B cell (primary cell): ENCODE measurements at regions not wholly inside any gene's neighbourhood (a gene's known extent, or its start where the extent isn't known, plus 50 kb on each side); places are given as distances from the start of the nearest gene placed in this dataset.

Experiments
- ATAC-seq: fragments of 200-7000 bp; cut with Tn5 transposase; one replicate; pipeline ENCODE4 v1.10.0; 2021; ENCODE audit warnings: low read depth, mild to moderate bottlenecking, moderate number of reproducible peaks, moderate library complexity
- CTCF ChIA-PET: fragments of 350-600 bp; sonication (Branson Sonifier 250); formaldehyde crosslinking; loops from one replicate; lab custom pipeline; 2021; ENCODE audit warnings: antibody characterized with exemption, inconsistent platforms; lab: Charles Lee
- POLR2A ChIA-PET: fragments of 350-600 bp; sonication (Branson Sonifier 250); formaldehyde crosslinking; loops from one replicate; lab custom pipeline; 2021; ENCODE audit warnings: antibody characterized with exemption; lab: Charles Lee
- DNase-seq: peaks from one replicate; pipeline ENCODE4 v3.0.0; 2013
- H2AFZ ChIP-seq: 2 replicates; pipeline ENCODE4 v1.6.1; 2012; ENCODE audit warnings: mild to moderate bottlenecking, low read depth, low read length; ENCODE audit not compliant: insufficient read depth, poor library complexity, severe bottlenecking
- H3K27ac ChIP-seq, 2 donors: 1 replicate in 1 of 2; 2 replicates in 1 of 2; pipeline ENCODE4 v1.5.1; 2012 to 2013; ENCODE audit warnings: low read length in 2 of 2, mild to moderate bottlenecking in 2 of 2, moderate library complexity in 1 of 2
- H3K27me3 ChIP-seq, 4 experiments: fragments of 200-600 bp in 1 of 4; sonication (generic) in 1 of 4; replicated peaks in 1 of 4; 1 replicate in 2 of 4; 2 replicates in 2 of 4; pipeline versions ENCODE4 v1.6.1 to v1.7.0; 2013 to 2016; ENCODE audit warnings: low read length in 3 of 4, mild to moderate bottlenecking in 2 of 4, mixed read lengths in 1 of 4, moderate library complexity in 1 of 4; ENCODE audit not compliant: insufficient read depth in 4 of 4, control insufficient read depth in 3 of 4; ENCODE audit errors: control extremely low read depth in 1 of 4
- H3K36me3 ChIP-seq, 2 experiments: replicated peaks in 1 of 2; 1 replicate in 1 of 2; 2 replicates in 1 of 2; pipeline versions ENCODE4 v1.6.1 to v1.7.1; 2013; ENCODE audit warnings: low read length in 1 of 2; ENCODE audit not compliant: insufficient read depth in 2 of 2, control insufficient read depth in 1 of 2; ENCODE audit errors: control extremely low read depth in 1 of 2, extremely low read depth in 1 of 2
- H3K4me1 ChIP-seq, 2 donors: fragments of 200-600 bp in 1 of 2; sonication (generic) in 1 of 2; 1 replicate in 1 of 2; 2 replicates in 1 of 2; pipeline versions ENCODE4 v1.5.1 to v1.6.1; 2013 to 2017; ENCODE audit warnings: low read length in 2 of 2; ENCODE audit not compliant: control insufficient read depth in 2 of 2, insufficient read depth in 2 of 2
- H3K4me2 ChIP-seq: replicated peaks from 2 replicates; pipeline ENCODE3; 2012; ENCODE audit warnings: mild to moderate bottlenecking, low read depth, low read length; ENCODE audit not compliant: poor library complexity, severe bottlenecking
- H3K4me3 ChIP-seq, 5 experiments: fragments of 200-600 bp in 1 of 5; sonication (generic) in 1 of 5; 1 replicate in 3 of 5; 2 replicates in 2 of 5; pipeline versions ENCODE4 v1.5.1 to v1.7.0; 2011 to 2016; ENCODE audit warnings: low read length in 4 of 5, mild to moderate bottlenecking in 4 of 5, low read depth in 2 of 5, control low read depth in 1 of 5, moderate library complexity in 1 of 5; ENCODE audit not compliant: insufficient read depth in 1 of 5; ENCODE audit errors: control extremely low read depth in 1 of 5, extremely low read depth in 1 of 5
- H3K79me2 ChIP-seq: fragments of 200-600 bp; sonication (generic); one replicate; pipeline ENCODE4 v1.6.0; 2016; ENCODE audit warnings: low read length; ENCODE audit not compliant: control insufficient read depth, insufficient read depth
- H3K9ac ChIP-seq: fragments of 200-600 bp; sonication (generic); 2 replicates; pipeline ENCODE4 v1.6.1; 2017; ENCODE audit warnings: mild to moderate bottlenecking, low read length, moderate library complexity
- H3K9me3 ChIP-seq, 3 donors: one replicate each; pipeline versions ENCODE4 v1.6.1 to v1.7.1; 2013; ENCODE audit warnings: low read length in 2 of 3; ENCODE audit not compliant: control insufficient read depth in 2 of 3, insufficient read depth in 1 of 3; ENCODE audit errors: control extremely low read depth in 1 of 3
- H4K20me1 ChIP-seq: 2 replicates; pipeline ENCODE4 v1.6.0; 2012; ENCODE audit warnings: mild to moderate bottlenecking, low read length; ENCODE audit not compliant: insufficient read depth, control insufficient read depth, poor library complexity, severe bottlenecking
- H3K27ac Mint-ChIP-seq: one replicate; pipeline ENCODE4 v1.8.0; 2021; ENCODE audit warnings: mixed read lengths
- H3K27me3 Mint-ChIP-seq: one replicate; pipeline ENCODE4 v1.8.0; 2021; ENCODE audit warnings: mixed read lengths
- H3K4me1 Mint-ChIP-seq: one replicate; pipeline ENCODE4 v1.8.0; 2021; ENCODE audit warnings: mixed read lengths
- H3K4me3 Mint-ChIP-seq: one replicate; pipeline ENCODE4 v1.8.0; 2021; ENCODE audit warnings: mixed read lengths
- H3K9me3 Mint-ChIP-seq: one replicate; pipeline ENCODE4 v1.8.0; 2022; ENCODE audit warnings: mixed read lengths; ENCODE audit not compliant: insufficient read depth
- EZH2 ChIP-seq: IDR thresholded peaks from 2 replicates; pipeline ENCODE4 v1.6.1; 2012; ENCODE audit warnings: borderline replicate concordance, low read depth, mild to moderate bottlenecking, moderate library complexity, low read length; ENCODE audit not compliant: insufficient read depth, poor library complexity, severe bottlenecking
- WGBS: methylation state at CpG from one replicate; pipeline ENCODE4 v1.1.5; 2013; ENCODE audit warnings: missing lambda C conversion rate; ENCODE audit not compliant: insufficient coverage; 5-methylcytosine and 5-hydroxymethylcytosine counted together
- intact Hi-C: fragments of 100-400 bp; cut with micrococcal nuclease; formaldehyde crosslinking; loops from one replicate; pipeline ENCODE4 v1.10.0; 2022
- TF ChIP-seq, protein P1 (sequence below): fragments of 200-600 bp; IDR thresholded peaks from one replicate; pipeline ENCODE4 v1.8.0; 2022; ENCODE audit warnings: antibody characterized with exemption, mild to moderate bottlenecking

DNA sequence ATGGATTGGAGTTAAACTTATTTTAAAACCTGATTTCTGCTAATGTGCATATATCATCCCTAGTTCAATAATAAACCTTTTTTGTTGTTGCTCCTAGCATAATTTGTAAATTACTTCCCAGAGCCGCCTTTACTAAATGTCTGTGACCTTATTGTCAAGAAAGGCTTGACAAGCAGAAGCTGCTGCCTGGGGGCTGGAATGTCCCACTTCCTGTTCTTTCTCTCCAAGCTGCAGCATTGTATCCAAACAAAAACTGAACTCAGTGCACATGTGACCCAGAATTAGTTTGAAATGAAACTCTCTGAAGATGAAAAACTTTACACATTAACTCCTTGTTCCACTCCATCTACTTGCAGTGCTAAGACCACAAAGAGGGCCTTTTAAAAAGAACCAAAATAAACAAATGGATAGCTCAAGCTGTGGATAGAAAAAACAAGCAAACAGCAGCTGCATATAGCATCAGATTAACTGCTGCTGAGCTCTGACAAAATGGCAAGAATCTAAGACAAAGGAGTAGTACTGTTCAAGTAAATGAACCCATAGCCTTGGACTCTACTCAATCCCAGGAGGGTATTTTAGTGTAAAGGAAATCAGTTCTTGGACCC, 99.8 kb upstream of the NEUROD1 start:
- no peaks in the 10 kb centered on the region for H3K9me3 Mint-ChIP-seq
- no peak overlapping the region for H3K9ac ChIP-seq
- H3K36me3 ChIP-seq, result no peaks in the 10 kb centered on the region
- H3K27ac ChIP-seq, result no peak overlapping the region
- H4K20me1 ChIP-seq, result no peaks in the 10 kb centered on the region
- CTCF ChIA-PET, result no interaction called here
- intact Hi-C loops, result no loop called here
- H3K27me3 ChIP-seq, result no peaks in the 10 kb centered on the region
- H3K9me3 ChIP-seq, result no peaks in the 10 kb centered on the region
- no peak for DNase-seq
- H2AFZ ChIP-seq, result no peak overlapping the region
- no peak overlapping the region for H3K27ac Mint-ChIP-seq
- WGBS, result 100% methylated on average over 1 of the region's 1 CpG
- H3K4me3 ChIP-seq, result no peak overlapping the region
- H3K4me3 Mint-ChIP-seq, result no peak overlapping the region
- peaks cover 3% of the 10 kb centered on the region for H3K27me3 Mint-ChIP-seq
- no peak overlapping the region for H3K4me2 ChIP-seq
- TF ChIP-seq EZH2, result no peak
- TF ChIP-seq, protein P1, sequence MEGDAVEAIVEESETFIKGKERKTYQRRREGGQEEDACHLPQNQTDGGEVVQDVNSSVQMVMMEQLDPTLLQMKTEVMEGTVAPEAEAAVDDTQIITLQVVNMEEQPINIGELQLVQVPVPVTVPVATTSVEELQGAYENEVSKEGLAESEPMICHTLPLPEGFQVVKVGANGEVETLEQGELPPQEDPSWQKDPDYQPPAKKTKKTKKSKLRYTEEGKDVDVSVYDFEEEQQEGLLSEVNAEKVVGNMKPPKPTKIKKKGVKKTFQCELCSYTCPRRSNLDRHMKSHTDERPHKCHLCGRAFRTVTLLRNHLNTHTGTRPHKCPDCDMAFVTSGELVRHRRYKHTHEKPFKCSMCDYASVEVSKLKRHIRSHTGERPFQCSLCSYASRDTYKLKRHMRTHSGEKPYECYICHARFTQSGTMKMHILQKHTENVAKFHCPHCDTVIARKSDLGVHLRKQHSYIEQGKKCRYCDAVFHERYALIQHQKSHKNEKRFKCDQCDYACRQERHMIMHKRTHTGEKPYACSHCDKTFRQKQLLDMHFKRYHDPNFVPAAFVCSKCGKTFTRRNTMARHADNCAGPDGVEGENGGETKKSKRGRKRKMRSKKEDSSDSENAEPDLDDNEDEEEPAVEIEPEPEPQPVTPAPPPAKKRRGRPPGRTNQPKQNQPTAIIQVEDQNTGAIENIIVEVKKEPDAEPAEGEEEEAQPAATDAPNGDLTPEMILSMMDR, result no peak
- H3K4me1 ChIP-seq, result no peaks in the 10 kb centered on the region
- no peak for ATAC-seq
- POLR2A ChIA-PET, result no interaction called here
- no peaks in the 10 kb centered on the region for H3K4me1 Mint-ChIP-seq
- H3K79me2 ChIP-seq, result no peaks in the 10 kb centered on the region

- ATAC-seq (no peak), DNase-seq (no peak)
- H3K4me1 ChIP-seq, result no peaks in the 10 kb centered on the region
- H3K9ac ChIP-seq, result no peak overlapping the region
- H3K27ac ChIP-seq, result no peak overlapping the region
- ChIA-PET CTCF (no interaction called here), POLR2A (no interaction called here)
- H3K27me3 Mint-ChIP-seq, result peaks cover 3% of the 10 kb centered on the region
- intact Hi-C loops, result no loop called here
- no peaks in the 10 kb centered on the region for H3K79me2 ChIP-seq
- no peaks in the 10 kb centered on the region for H3K27me3 ChIP-seq
- H4K20me1 ChIP-seq, result no peaks in the 10 kb centered on the region
- H3K4me2 ChIP-seq, result no peak overlapping the region
- no peaks in the 10 kb centered on the region for H3K9me3 ChIP-seq
- H2AFZ ChIP-seq, result no peak overlapping the region
- TF ChIP-seq, protein P1, result no peak
- TF ChIP-seq EZH2, result no peak
- H3K27ac Mint-ChIP-seq, result no peak overlapping the region
- H3K9me3 Mint-ChIP-seq, result no peaks in the 10 kb centered on the region
- no peak overlapping the region for H3K4me3 ChIP-seq
- H3K4me1 Mint-ChIP-seq, result no peaks in the 10 kb centered on the region
- H3K4me3 Mint-ChIP-seq, result no peak overlapping the region
- H3K36me3 ChIP-seq, result no peaks in the 10 kb centered on the region
Measured at GRCh38 chr2:181780657-181781056, 100.3 kb upstream of the NEUROD1 start.
